HG02759 (cell line): ENCODE measurements at regions not wholly inside any gene's neighbourhood (a gene's known extent, or its start where the extent isn't known, plus 50 kb on each side); places are given as distances from the start of the nearest gene placed in this dataset.
"Not testable (repeated sequence)": the region's sequence is repeated elsewhere in the genome, so short reads cannot be mapped to it uniquely, and the experiment has no call there.

ENCODE experiments used
- ATAC-seq: cut with Tn5 transposase; IDR thresholded peaks from one replicate; pipeline ENCODE4 v1.9.1; 2021; ENCODE audit warnings: mild to moderate bottlenecking, moderate library complexity; ENCODE audit not compliant: unreplicated experiment

GRCh38 chr9:30127371-30127770, 2257.1 kb upstream of the ACO1 start:
- no peak for ATAC-seq

GRCh38 chr9:30140407-30140806, 2244.0 kb upstream of the ACO1 start:
- no peak for ATAC-seq

- ATAC-seq, result no peak
These were observed 2223.9 kb upstream of the ACO1 start for GRCh38 chr9:30160570-30160969.

- no peak for ATAC-seq
These were observed 2212.2 kb upstream of the ACO1 start for GRCh38 chr9:30172206-30172605.

- ATAC-seq, result no peak
These were observed 2205.8 kb upstream of the ACO1 start for GRCh38 chr9:30178610-30179009.

- no peak for ATAC-seq
These were observed 2191.0 kb upstream of the ACO1 start for GRCh38 chr9:30193421-30193820.

GRCh38 chr9:30196941-30197340, 2187.5 kb upstream of the ACO1 start:
- ATAC-seq, result no peak

GRCh38 chr9:30197453-30197852, 2187.0 kb upstream of the ACO1 start:
- ATAC-seq, result no peak

- ATAC-seq, result no peak
These were observed 2186.5 kb upstream of the ACO1 start for GRCh38 chr9:30197954-30198353.

- no peak for ATAC-seq
These were observed 2185.8 kb upstream of the ACO1 start for GRCh38 chr9:30198463-30199309.

- no peak for ATAC-seq
These were observed 2183.4 kb upstream of the ACO1 start for GRCh38 chr9:30201024-30201423.

GRCh38 chr9:30235068-30235467, 2149.4 kb upstream of the ACO1 start:
- ATAC-seq, result no peak

GRCh38 chr9:30235564-30235963, 2148.9 kb upstream of the ACO1 start:
- ATAC-seq, result no peak

GRCh38 chr9:30239878-30240277, 2144.6 kb upstream of the ACO1 start:
- no peak for ATAC-seq

- no peak for ATAC-seq
These were observed 2141.0 kb upstream of the ACO1 start for GRCh38 chr9:30243467-30243866.

GRCh38 chr9:30244877-30245276, 2139.6 kb upstream of the ACO1 start:
- ATAC-seq, result no peak

GRCh38 chr9:30250872-30251271, 2133.6 kb upstream of the ACO1 start:
- no peak for ATAC-seq

GRCh38 chr9:30258094-30258493, 2126.3 kb upstream of the ACO1 start:
- no peak for ATAC-seq

GRCh38 chr9:30280229-30280900, 2104.1 kb upstream of the ACO1 start:
- ATAC-seq, result peak; percentile 81

GRCh38 chr9:30289435-30289834, 2095.0 kb upstream of the ACO1 start:
- no peak for ATAC-seq

GRCh38 chr9:30292026-30292425, 2092.4 kb upstream of the ACO1 start:
- not testable (repeated sequence) for ATAC-seq

GRCh38 chr9:30293231-30293630, 2091.2 kb upstream of the ACO1 start:
- no peak for ATAC-seq
